ENCODE measurements at regions not wholly inside any gene's neighbourhood (a gene's known extent, or its start where the extent isn't known, plus 50 kb on each side); places are given as distances from the start of the nearest gene placed in this dataset.

DNA sequence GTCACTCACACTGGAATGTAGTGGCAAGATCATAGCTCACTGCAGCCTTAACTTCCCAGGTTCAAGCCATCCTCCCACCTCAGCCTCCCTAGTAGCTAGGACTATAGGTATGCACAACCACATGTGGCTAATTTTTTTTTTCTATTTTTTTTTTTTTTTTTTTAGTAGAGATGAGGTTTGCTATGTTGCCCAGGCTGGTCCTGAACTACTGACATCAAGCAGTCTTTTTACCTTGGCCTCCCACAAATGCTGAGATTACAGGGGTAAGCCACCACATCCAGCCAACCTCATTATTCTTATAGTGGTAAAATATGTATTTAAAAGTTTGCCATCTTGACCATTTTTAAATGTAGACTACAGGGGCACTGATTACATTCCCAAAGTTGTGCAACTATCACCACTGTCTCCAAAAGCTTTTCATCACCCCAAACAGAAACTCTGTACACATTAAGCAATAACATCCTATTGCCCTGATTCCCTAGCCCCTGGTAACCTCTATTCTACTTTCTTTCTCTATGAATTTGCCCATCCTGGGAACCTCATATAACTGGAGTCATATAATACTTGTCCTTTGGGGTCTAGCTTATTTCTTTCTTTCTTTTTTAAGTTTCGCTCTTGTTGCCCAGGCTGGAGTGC, 268.0 kb upstream of the JARID2 start:
- no peak overlapping the region for H3K4me3 ChIP-seq (ENCODE audit: low read length in 2 of 2)
- no peak overlapping the region for H3K4ac ChIP-seq (ENCODE audit: low read length)
- no peak for DNase-seq (ENCODE audit: low spot score)
- H4K91ac ChIP-seq (ENCODE audit: low read depth, low read length, poor library complexity), result no peak overlapping the region
- no peaks in the 10 kb centered on the region for H3K27me3 ChIP-seq (ENCODE audit: control insufficient read depth in 3 of 3, insufficient read depth in 3 of 3, low read depth in 1 of 3, low read length in 3 of 3)
- WGBS, 2 donors (ENCODE audit: extremely low coverage in 2 of 2, insufficient read length in 2 of 2, insufficient replicate concordance in 1 of 2), result no CpG with 5 or more reads among the region's 1 CpG
- no peak overlapping the region for H3K4me2 ChIP-seq (ENCODE audit: insufficient read depth, low read length, poor library complexity, severe bottlenecking)
- no peak overlapping the region for H2BK15ac ChIP-seq (ENCODE audit: low read length)
- H3K9me3 ChIP-seq (replicated peaks in 1 of 2; ENCODE audit: control insufficient read depth in 2 of 2, insufficient read depth in 1 of 2, low read depth in 1 of 2, low read length in 2 of 2), result no peaks in the 10 kb centered on the region
- no peak overlapping the region for H2BK120ac ChIP-seq (ENCODE audit: low read depth, low read length)
- no peak overlapping the region for H3K23ac ChIP-seq (ENCODE audit: low read depth, low read length, poor library complexity)
- no peak overlapping the region for H4K8ac ChIP-seq (ENCODE audit: low read depth, low read length)
- no peak overlapping the region for H2AFZ ChIP-seq (ENCODE audit: low read length)
- no peak overlapping the region for H2AK5ac ChIP-seq (ENCODE audit: low read depth, low read length)
- H3K14ac ChIP-seq (ENCODE audit: low read length), result no peak overlapping the region
- no peak overlapping the region for H3K27ac ChIP-seq (replicated peaks; ENCODE audit: low read length)
- no peak overlapping the region for H3K18ac ChIP-seq (ENCODE audit: low read length)
- no peak overlapping the region for H2BK12ac ChIP-seq (ENCODE audit: low read length)
- peaks cover 0 to 2% of the 10 kb centered on the region in 2 donors for H3K4me1 ChIP-seq (ENCODE audit: control insufficient read depth in 2 of 2, insufficient read depth in 1 of 2, low read depth in 1 of 2, low read length in 2 of 2)
- H3K9ac ChIP-seq (ENCODE audit: low read depth, low read length, poor library complexity), result no peak overlapping the region
- no peaks in the 10 kb centered on the region for H3K36me3 ChIP-seq (replicated peaks in 1 of 2; ENCODE audit: control insufficient read depth in 2 of 2, insufficient read depth in 2 of 2, low read length in 2 of 2)
- H2BK5ac ChIP-seq (ENCODE audit: low read length), result no peak overlapping the region
- H3K79me1 ChIP-seq (ENCODE audit: low read depth, low read length), result no peaks in the 10 kb centered on the region

DNA sequence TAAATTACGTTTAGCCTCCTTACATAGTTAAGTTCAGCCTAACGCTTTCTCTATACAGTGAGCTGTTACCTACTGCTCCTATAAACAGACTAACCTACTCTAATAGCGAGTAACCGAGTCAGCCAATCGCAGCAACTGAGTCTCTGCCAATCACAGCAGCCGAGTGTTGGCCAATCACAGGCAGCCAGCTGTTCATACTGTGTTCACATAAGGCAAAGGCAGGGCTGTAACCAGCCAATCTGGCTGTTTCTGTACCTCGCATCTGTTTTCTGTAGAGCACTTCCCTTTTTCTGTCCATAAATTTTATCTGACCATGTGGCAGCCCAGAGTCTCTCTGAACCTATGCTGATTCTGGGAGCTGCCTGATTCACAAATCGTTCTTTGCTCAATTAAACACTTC, 263.9 kb upstream of the JARID2 start:
- WGBS, 2 donors (ENCODE audit: extremely low coverage in 2 of 2, insufficient read length in 2 of 2, insufficient replicate concordance in 1 of 2), result no CpG with 5 or more reads among the region's 8 CpGs
- H3K4ac ChIP-seq (ENCODE audit: low read length), result no peak overlapping the region
- no peak overlapping the region for H4K91ac ChIP-seq (ENCODE audit: low read depth, low read length, poor library complexity)
- no peak overlapping the region for H4K8ac ChIP-seq (ENCODE audit: low read depth, low read length)
- H3K27ac ChIP-seq (replicated peaks; ENCODE audit: low read length), result no peak overlapping the region
- no peak overlapping the region for H2BK12ac ChIP-seq (ENCODE audit: low read length)
- no peaks in the 10 kb centered on the region for H3K27me3 ChIP-seq (ENCODE audit: control insufficient read depth in 3 of 3, insufficient read depth in 3 of 3, low read depth in 1 of 3, low read length in 3 of 3)
- H3K4me1 ChIP-seq (ENCODE audit: control insufficient read depth in 2 of 2, insufficient read depth in 1 of 2, low read depth in 1 of 2, low read length in 2 of 2), result no peaks in the 10 kb centered on the region
- no peaks in the 10 kb centered on the region for H3K36me3 ChIP-seq (replicated peaks in 1 of 2; ENCODE audit: control insufficient read depth in 2 of 2, insufficient read depth in 2 of 2, low read length in 2 of 2)
- no peak overlapping the region for H2AFZ ChIP-seq (ENCODE audit: low read length)
- DNase-seq (ENCODE audit: low spot score), result no peak
- H2BK120ac ChIP-seq (ENCODE audit: low read depth, low read length), result no peak overlapping the region
- no peak overlapping the region for H3K9ac ChIP-seq (ENCODE audit: low read depth, low read length, poor library complexity)
- H2BK15ac ChIP-seq (ENCODE audit: low read length), result no peak overlapping the region
- H3K4me2 ChIP-seq (ENCODE audit: insufficient read depth, low read length, poor library complexity, severe bottlenecking), result no peak overlapping the region
- no peak overlapping the region for H3K18ac ChIP-seq (ENCODE audit: low read length)
- no peak overlapping the region for H2AK5ac ChIP-seq (ENCODE audit: low read depth, low read length)
- no peak overlapping the region for H2BK5ac ChIP-seq (ENCODE audit: low read length)
- H3K79me1 ChIP-seq (ENCODE audit: low read depth, low read length), result no peaks in the 10 kb centered on the region
- no peaks in the 10 kb centered on the region for H3K9me3 ChIP-seq (replicated peaks in 1 of 2; ENCODE audit: control insufficient read depth in 2 of 2, insufficient read depth in 1 of 2, low read depth in 1 of 2, low read length in 2 of 2)
- no peak overlapping the region for H3K4me3 ChIP-seq (ENCODE audit: low read length in 2 of 2)
- H3K14ac ChIP-seq (ENCODE audit: low read length), result no peak overlapping the region
- H3K23ac ChIP-seq (ENCODE audit: low read depth, low read length, poor library complexity), result no peak overlapping the region

DNA sequence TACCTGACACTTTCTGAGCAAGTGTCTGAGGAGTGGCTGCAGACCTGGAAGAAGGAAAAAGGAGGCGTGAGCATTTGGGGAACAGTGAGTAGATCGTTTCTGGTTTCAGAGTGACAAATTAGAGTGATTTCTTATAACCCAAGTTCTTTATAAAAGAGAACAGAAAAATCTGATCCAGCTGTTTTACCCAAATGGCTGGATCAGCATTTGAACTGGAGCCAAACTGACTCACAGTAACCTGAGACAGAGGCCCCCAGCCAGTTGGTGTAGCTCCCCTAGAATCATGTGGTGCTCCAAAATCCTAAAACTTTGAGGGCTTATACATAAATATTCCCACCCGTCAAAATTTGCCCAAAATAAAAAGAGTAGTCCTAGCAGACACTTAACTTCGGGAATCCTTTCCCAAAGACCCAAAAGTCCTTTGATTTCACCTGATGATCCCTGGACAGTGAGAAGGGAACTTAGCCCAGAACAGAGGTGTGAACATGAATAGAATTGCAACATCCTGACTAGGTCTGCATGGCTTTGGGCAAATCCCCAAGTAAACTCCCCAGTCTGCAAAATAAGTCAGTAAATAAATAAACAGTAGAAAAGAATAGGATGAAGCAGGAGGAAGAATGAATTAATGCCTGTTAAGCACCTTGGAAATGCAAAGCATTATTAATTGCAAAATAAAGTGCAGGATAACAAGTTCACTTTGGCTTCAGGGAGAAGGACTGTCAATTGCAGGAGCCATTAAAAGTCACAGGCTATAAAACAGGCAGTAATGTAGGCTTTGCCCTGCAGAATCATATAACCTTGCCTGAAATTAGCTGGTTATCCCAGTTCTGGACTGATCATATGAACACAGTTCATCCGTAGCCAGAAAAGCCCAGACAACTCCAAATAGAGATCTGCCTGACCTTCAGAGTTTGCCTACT, 262.0 kb upstream of the JARID2 start:
- Histone ChIP-seq H2BK5ac (ENCODE audit: low read length) (no peak overlapping the region), H2BK15ac (ENCODE audit: low read length) (no peak overlapping the region), H3K14ac (ENCODE audit: low read length) (no peak overlapping the region), H2BK120ac (ENCODE audit: low read depth, low read length) (no peak overlapping the region), H2AK5ac (ENCODE audit: low read depth, low read length) (no peak overlapping the region), H3K27ac (replicated peaks; ENCODE audit: low read length) (no peak overlapping the region), H3K23ac (ENCODE audit: low read depth, low read length, poor library complexity) (no peak overlapping the region), H4K91ac (ENCODE audit: low read depth, low read length, poor library complexity) (no peak overlapping the region), H3K79me1 (ENCODE audit: low read depth, low read length) (no peaks in the 10 kb centered on the region), H3K18ac (ENCODE audit: low read length) (no peak overlapping the region), H3K36me3 (replicated peaks in 1 of 2; ENCODE audit: control insufficient read depth in 2 of 2, insufficient read depth in 2 of 2, low read length in 2 of 2) (no peaks in the 10 kb centered on the region), H2AFZ (ENCODE audit: low read length) (no peak overlapping the region), H3K4ac (ENCODE audit: low read length) (no peak overlapping the region), H3K4me2 (ENCODE audit: insufficient read depth, low read length, poor library complexity, severe bottlenecking) (no peak overlapping the region), H3K4me3 (ENCODE audit: low read length in 2 of 2) (no peak overlapping the region), H3K9me3 (replicated peaks in 1 of 2; ENCODE audit: control insufficient read depth in 2 of 2, insufficient read depth in 1 of 2, low read depth in 1 of 2, low read length in 2 of 2) (no peaks in the 10 kb centered on the region), H3K27me3 (ENCODE audit: control insufficient read depth in 3 of 3, insufficient read depth in 3 of 3, low read depth in 1 of 3, low read length in 3 of 3) (no peaks in the 10 kb centered on the region), H2BK12ac (ENCODE audit: low read length) (no peak overlapping the region), H3K9ac (ENCODE audit: low read depth, low read length, poor library complexity) (no peak overlapping the region), H3K4me1 (ENCODE audit: control insufficient read depth in 2 of 2, insufficient read depth in 1 of 2, low read depth in 1 of 2, low read length in 2 of 2) (no peaks in the 10 kb centered on the region), H4K8ac (ENCODE audit: low read depth, low read length) (no peak overlapping the region)
- WGBS, 2 donors (ENCODE audit: extremely low coverage in 2 of 2, insufficient read length in 2 of 2, insufficient replicate concordance in 1 of 2), result no CpG with 5 or more reads among the region's 5 CpGs
- no peak for DNase-seq (ENCODE audit: low spot score)

DNA sequence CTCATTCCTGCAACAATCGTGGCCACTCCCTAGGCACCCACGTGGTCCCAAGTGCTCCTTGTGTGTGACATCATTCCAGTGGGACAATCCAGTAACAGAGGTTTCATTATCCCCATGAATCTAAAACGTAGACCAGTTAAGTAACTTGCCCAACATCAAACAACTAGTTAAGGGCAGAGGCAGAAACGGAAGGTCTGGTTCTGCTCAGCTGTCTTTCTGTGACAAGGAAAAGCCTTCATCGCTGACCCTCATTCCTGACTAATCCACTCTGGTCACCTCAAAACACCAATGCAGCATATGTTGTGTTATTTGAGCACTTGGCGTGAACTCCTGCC, 261.4 kb upstream of the JARID2 start:
- Histone ChIP-seq H3K9ac (ENCODE audit: low read depth, low read length, poor library complexity) (no peak overlapping the region), H3K18ac (ENCODE audit: low read length) (no peak overlapping the region), H3K23ac (ENCODE audit: low read depth, low read length, poor library complexity) (no peak overlapping the region), H2BK120ac (ENCODE audit: low read depth, low read length) (no peak overlapping the region), H3K36me3 (replicated peaks in 1 of 2; ENCODE audit: control insufficient read depth in 2 of 2, insufficient read depth in 2 of 2, low read length in 2 of 2) (no peaks in the 10 kb centered on the region), H3K4me3 (ENCODE audit: low read length in 2 of 2) (no peak overlapping the region), H2BK15ac (ENCODE audit: low read length) (no peak overlapping the region), H4K8ac (ENCODE audit: low read depth, low read length) (no peak overlapping the region), H3K79me1 (ENCODE audit: low read depth, low read length) (no peaks in the 10 kb centered on the region), H3K4ac (ENCODE audit: low read length) (no peak overlapping the region), H4K91ac (ENCODE audit: low read depth, low read length, poor library complexity) (no peak overlapping the region), H2AK5ac (ENCODE audit: low read depth, low read length) (no peak overlapping the region), H3K9me3 (replicated peaks in 1 of 2; ENCODE audit: control insufficient read depth in 2 of 2, insufficient read depth in 1 of 2, low read depth in 1 of 2, low read length in 2 of 2) (no peaks in the 10 kb centered on the region), H3K27me3 (ENCODE audit: control insufficient read depth in 3 of 3, insufficient read depth in 3 of 3, low read depth in 1 of 3, low read length in 3 of 3) (no peaks in the 10 kb centered on the region), H3K4me2 (ENCODE audit: insufficient read depth, low read length, poor library complexity, severe bottlenecking) (no peak overlapping the region), H2BK5ac (ENCODE audit: low read length) (no peak overlapping the region), H3K27ac (replicated peaks; ENCODE audit: low read length) (no peak overlapping the region), H3K14ac (ENCODE audit: low read length) (no peak overlapping the region), H2BK12ac (ENCODE audit: low read length) (no peak overlapping the region), H3K4me1 (ENCODE audit: control insufficient read depth in 2 of 2, insufficient read depth in 1 of 2, low read depth in 1 of 2, low read length in 2 of 2) (no peaks in the 10 kb centered on the region), H2AFZ (ENCODE audit: low read length) (no peak overlapping the region)
- no peak for DNase-seq (ENCODE audit: low spot score)
- WGBS, 2 donors (ENCODE audit: extremely low coverage in 2 of 2, insufficient read length in 2 of 2, insufficient replicate concordance in 1 of 2), result no CpG with 5 or more reads among the region's 6 CpGs
